Lower lobe of right lung (tissue), 2 donors: ENCODE measurements at regions not wholly inside any gene's neighbourhood (a gene's known extent, or its start where the extent isn't known, plus 50 kb on each side); places are given as distances from the start of the nearest gene placed in this dataset.

Source experiments
- ATAC-seq, 2 donors: fragments of 200-7000 bp; cut with Tn5 transposase; one replicate each; pipeline ENCODE4 v1.9.1; 2020 to 2022; ENCODE audit warnings: mild to moderate bottlenecking in 2 of 2, moderate library complexity in 2 of 2
- DNase-seq: peaks from one replicate; pipeline ENCODE4 v3.0.0-alpha.2; 2020
- H3K27ac ChIP-seq: fragments of 200-600 bp; one replicate; pipeline ENCODE4 v1.8.0; 2022
- H3K27me3 ChIP-seq: fragments of 200-600 bp; one replicate; pipeline ENCODE4 v1.8.0; 2022; ENCODE audit warnings: low read depth
- H3K36me3 ChIP-seq: fragments of 200-600 bp; one replicate; pipeline ENCODE4 v1.8.0; 2022; ENCODE audit warnings: mild to moderate bottlenecking
- H3K4me1 ChIP-seq: fragments of 200-600 bp; one replicate; pipeline ENCODE4 v1.8.0; 2022
- H3K4me3 ChIP-seq: fragments of 200-600 bp; one replicate; pipeline ENCODE4 v1.8.0; 2022; ENCODE audit warnings: mild to moderate bottlenecking
- H3K9me3 ChIP-seq: fragments of 200-600 bp; one replicate; pipeline ENCODE4 v1.8.0; 2022
- CTCF ChIP-seq: fragments of 200-600 bp; IDR thresholded peaks from one replicate; pipeline ENCODE4 v1.8.0; 2022; ENCODE audit warnings: antibody characterized with exemption, mild to moderate bottlenecking
- intact Hi-C: fragments of 100-400 bp; cut with DNase I; formaldehyde crosslinking; loops from one replicate; pipeline ENCODE4 v1.11.0; 2022
- donor health status: DM: no; HTN: yes; CAD: no; lungs with severe emphysema.

GRCh38 chr9:26459959-26460358 lies 432.6 kb downstream of the CAAP1 start:
- DNase-seq (no peak), ATAC-seq (no peak)
- Histone ChIP-seq H3K27me3 (no peaks in the 10 kb centered on the region), H3K9me3 (no peaks in the 10 kb centered on the region), H3K4me3 (no peak overlapping the region), H3K4me1 (no peaks in the 10 kb centered on the region), H3K36me3 (no peaks in the 10 kb centered on the region), H3K27ac (no peak overlapping the region)
- no peak for TF ChIP-seq CTCF
- intact Hi-C loops, result no loop called here

GRCh38 chr9:26458054-26458453 lies 434.5 kb downstream of the CAAP1 start:
- no peaks in the 10 kb centered on the region for H3K9me3 ChIP-seq
- no peak for TF ChIP-seq CTCF
- H3K27me3 ChIP-seq, result no peaks in the 10 kb centered on the region
- H3K36me3 ChIP-seq, result no peaks in the 10 kb centered on the region
- ATAC-seq (no peak), DNase-seq (no peak)
- H3K4me3 ChIP-seq, result no peak overlapping the region
- no peak overlapping the region for H3K27ac ChIP-seq
- H3K4me1 ChIP-seq, result no peaks in the 10 kb centered on the region
- intact Hi-C loops, result no loop called here

GRCh38 chr9:26457151-26457550 lies 435.5 kb downstream of the CAAP1 start:
- ATAC-seq (no peak), DNase-seq (no peak)
- Histone ChIP-seq H3K36me3 (no peaks in the 10 kb centered on the region), H3K27ac (no peak overlapping the region), H3K27me3 (no peaks in the 10 kb centered on the region), H3K4me1 (no peaks in the 10 kb centered on the region), H3K9me3 (no peaks in the 10 kb centered on the region), H3K4me3 (no peak overlapping the region)
- intact Hi-C loops, result no loop called here
- no peak for TF ChIP-seq CTCF

- Histone ChIP-seq H3K4me3 (no peak overlapping the region), H3K9me3 (no peaks in the 10 kb centered on the region), H3K27ac (no peak overlapping the region), H3K27me3 (no peaks in the 10 kb centered on the region), H3K36me3 (no peaks in the 10 kb centered on the region), H3K4me1 (no peaks in the 10 kb centered on the region)
- no peak for TF ChIP-seq CTCF
- intact Hi-C loops, result no loop called here
- no peak for DNase-seq
- ATAC-seq, result no peak
These were observed 453.5 kb downstream of the CAAP1 start for GRCh38 chr9:26439061-26439624.

- H3K27ac ChIP-seq, result no peak overlapping the region
- H3K27me3 ChIP-seq, result no peaks in the 10 kb centered on the region
- no peaks in the 10 kb centered on the region for H3K4me1 ChIP-seq
- intact Hi-C loops, result no loop called here
- no peak overlapping the region for H3K4me3 ChIP-seq
- no peaks in the 10 kb centered on the region for H3K36me3 ChIP-seq
- no peak for TF ChIP-seq CTCF
- H3K9me3 ChIP-seq, result no peaks in the 10 kb centered on the region
- ATAC-seq (no peak), DNase-seq (no peak)
These were observed 455.4 kb downstream of the CAAP1 start for GRCh38 chr9:26437056-26437711.
